Fibroblast of lung (primary cell): ENCODE measurements at regions not wholly inside any gene's neighbourhood (a gene's known extent, or its start where the extent isn't known, plus 50 kb on each side); places are given as distances from the start of the nearest gene placed in this dataset.
A peak's percentile ranks its signal among the peaks of the same experiment; 100 is the strongest.

Source experiments
- DNase-seq, 2 donors: peaks; one replicate each; pipeline versions ENCODE4 v3.0.0 to v3.0.0-alpha.2; 2010; ENCODE audit warnings: low read depth in 2 of 2
- H2AFZ ChIP-seq: 2 replicates; pipeline ENCODE4 v1.5.1; 2012; ENCODE audit warnings: low read length, control low read depth, inconsistent platforms
- H3K27ac ChIP-seq: 2 replicates; pipeline ENCODE4 v1.5.1; 2011; ENCODE audit warnings: low read length, control low read depth; ENCODE audit not compliant: insufficient read depth
- H3K27me3 ChIP-seq: 2 replicates; pipeline ENCODE4 v1.5.1; 2011; ENCODE audit warnings: mild to moderate bottlenecking, low read length; ENCODE audit not compliant: control insufficient read depth, insufficient read depth
- H3K36me3 ChIP-seq: 2 replicates; pipeline ENCODE4 v1.5.1; 2011; ENCODE audit warnings: low read length; ENCODE audit not compliant: control insufficient read depth, insufficient read depth
- H3K4me1 ChIP-seq: 2 replicates; pipeline ENCODE4 v1.5.1; 2011; ENCODE audit warnings: low read length; ENCODE audit not compliant: control insufficient read depth, insufficient read depth; ENCODE audit errors: extremely low read depth
- H3K4me2 ChIP-seq: 2 replicates; pipeline ENCODE4 v1.5.1; 2011; ENCODE audit warnings: low read length, control low read depth; ENCODE audit not compliant: insufficient read depth; ENCODE audit errors: extremely low read depth
- H3K4me3 ChIP-seq, 4 experiments: fragments of 200-600 bp in 1 of 4; sonication (generic) in 1 of 4; replicated peaks in 1 of 4; 2 replicates each; pipeline ENCODE4 v1.5.1; 2011 to 2016; ENCODE audit warnings: low read length in 4 of 4, low read depth in 3 of 4, mild to moderate bottlenecking in 3 of 4, control low read depth in 2 of 4, inconsistent platforms in 1 of 4, mixed read lengths in 1 of 4; ENCODE audit not compliant: insufficient read depth in 1 of 4; ENCODE audit errors: control extremely low read depth in 1 of 4
- H3K79me2 ChIP-seq: 2 replicates; pipeline ENCODE4 v1.5.1; 2012; ENCODE audit warnings: mild to moderate bottlenecking, low read length, inconsistent platforms; ENCODE audit not compliant: control insufficient read depth, insufficient read depth
- H3K9ac ChIP-seq: 2 replicates; pipeline ENCODE4 v1.5.1; 2011; ENCODE audit warnings: mild to moderate bottlenecking, low read length, control low read depth; ENCODE audit not compliant: insufficient read depth
- H3K9me3 ChIP-seq: 2 replicates; pipeline ENCODE4 v1.5.1; 2012; ENCODE audit warnings: low read depth, low read length; ENCODE audit not compliant: control insufficient read depth, insufficient read depth
- H4K20me1 ChIP-seq: 2 replicates; pipeline ENCODE4 v1.5.1; 2011; ENCODE audit warnings: low read length; ENCODE audit not compliant: control insufficient read depth, insufficient read depth; ENCODE audit errors: extremely low read depth
- EZH2 ChIP-seq: IDR thresholded peaks from 2 replicates; pipeline ENCODE4 v1.5.1; 2012; ENCODE audit warnings: low read length, control low read depth, mild to moderate bottlenecking; ENCODE audit errors: missing control alignments
- TF ChIP-seq, protein P1 (sequence below), 2 donors: IDR thresholded peaks in 1 of 2; conservative IDR thresholded peaks in 1 of 2; 1 replicate in 1 of 2; 2 replicates in 1 of 2; pipeline ENCODE4 v1.5.1; 2011 to 2012; ENCODE audit warnings: low read length in 2 of 2, control low read depth in 1 of 2, inconsistent platforms in 1 of 2, low read depth in 1 of 2, mild to moderate bottlenecking in 1 of 2

DNA sequence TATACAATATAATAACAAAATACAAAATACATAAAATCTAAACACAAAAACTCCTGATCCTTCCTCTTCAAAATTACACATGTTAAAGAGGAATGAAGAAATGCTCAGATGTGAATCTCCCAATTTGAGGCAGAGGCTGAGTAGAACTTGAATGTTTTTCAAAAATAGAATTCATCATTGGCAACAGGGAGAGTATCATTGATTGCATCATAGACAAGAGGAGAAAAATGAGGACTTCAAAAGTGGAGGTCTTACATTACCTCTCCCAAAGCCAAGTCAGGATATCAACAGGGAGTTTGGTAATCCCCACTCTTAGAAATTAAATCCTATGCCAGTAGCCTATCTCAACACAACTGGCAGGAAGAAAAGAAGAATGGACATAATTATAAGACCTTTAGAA lies 2023.9 kb upstream of the CELF4 start:
- DNase-seq = no peak
- Histone ChIP-seq H3K9ac (no peak overlapping the region), H4K20me1 (no peaks in the 10 kb centered on the region), H3K27me3 (no peaks in the 10 kb centered on the region), H3K4me1 (no peaks in the 10 kb centered on the region), H3K36me3 (no peaks in the 10 kb centered on the region), H3K27ac (no peak overlapping the region), H3K79me2 (no peaks in the 10 kb centered on the region), H2AFZ (no peak overlapping the region), H3K4me3 (no peak overlapping the region), H3K9me3 (no peaks in the 10 kb centered on the region), H3K4me2 (no peak overlapping the region)
- TF ChIP-seq, protein P1, sequence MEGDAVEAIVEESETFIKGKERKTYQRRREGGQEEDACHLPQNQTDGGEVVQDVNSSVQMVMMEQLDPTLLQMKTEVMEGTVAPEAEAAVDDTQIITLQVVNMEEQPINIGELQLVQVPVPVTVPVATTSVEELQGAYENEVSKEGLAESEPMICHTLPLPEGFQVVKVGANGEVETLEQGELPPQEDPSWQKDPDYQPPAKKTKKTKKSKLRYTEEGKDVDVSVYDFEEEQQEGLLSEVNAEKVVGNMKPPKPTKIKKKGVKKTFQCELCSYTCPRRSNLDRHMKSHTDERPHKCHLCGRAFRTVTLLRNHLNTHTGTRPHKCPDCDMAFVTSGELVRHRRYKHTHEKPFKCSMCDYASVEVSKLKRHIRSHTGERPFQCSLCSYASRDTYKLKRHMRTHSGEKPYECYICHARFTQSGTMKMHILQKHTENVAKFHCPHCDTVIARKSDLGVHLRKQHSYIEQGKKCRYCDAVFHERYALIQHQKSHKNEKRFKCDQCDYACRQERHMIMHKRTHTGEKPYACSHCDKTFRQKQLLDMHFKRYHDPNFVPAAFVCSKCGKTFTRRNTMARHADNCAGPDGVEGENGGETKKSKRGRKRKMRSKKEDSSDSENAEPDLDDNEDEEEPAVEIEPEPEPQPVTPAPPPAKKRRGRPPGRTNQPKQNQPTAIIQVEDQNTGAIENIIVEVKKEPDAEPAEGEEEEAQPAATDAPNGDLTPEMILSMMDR (conservative IDR thresholded peaks at IDR 0.05 in 1 of 2, IDR thresholded peaks at IDR 0.05 in 1 of 2; ENCODE audit: low read depth in 1 of 2, low read length in 2 of 2) = no peak
- TF ChIP-seq EZH2 = no peak

DNA sequence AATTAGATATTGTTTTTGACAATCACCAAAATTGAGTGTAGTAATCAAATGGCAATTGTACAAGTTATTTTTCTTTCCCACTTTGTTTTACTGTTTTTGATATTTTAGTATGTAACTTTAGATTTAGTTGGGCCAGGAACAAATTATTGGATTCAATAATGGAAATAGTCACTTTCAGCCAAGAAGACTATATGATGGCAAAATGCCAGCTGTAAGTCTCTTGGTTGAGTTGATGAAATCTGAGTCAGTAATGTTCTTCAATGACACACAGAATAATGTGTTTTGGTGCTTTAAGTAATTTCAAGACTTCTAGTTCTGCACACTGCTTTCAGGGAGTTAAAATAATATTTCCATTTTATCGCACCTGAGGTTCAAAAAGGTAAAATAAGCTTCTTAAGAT lies 2022.0 kb upstream of the CELF4 start:
- no peaks in the 10 kb centered on the region for H3K9me3 ChIP-seq
- H4K20me1 ChIP-seq = no peaks in the 10 kb centered on the region
- TF ChIP-seq EZH2 = no peak
- TF ChIP-seq, protein P1 (conservative IDR thresholded peaks at IDR 0.05 in 1 of 2, IDR thresholded peaks at IDR 0.05 in 1 of 2; ENCODE audit: low read depth in 1 of 2, low read length in 2 of 2) = no peak
- H3K4me2 ChIP-seq = no peak overlapping the region
- DNase-seq = peak in 1 of 2 donors; percentile 20
- H3K4me1 ChIP-seq = no peaks in the 10 kb centered on the region
- no peak overlapping the region for H3K27ac ChIP-seq
- H3K27me3 ChIP-seq = no peaks in the 10 kb centered on the region
- H3K9ac ChIP-seq = no peak overlapping the region
- H2AFZ ChIP-seq = no peak overlapping the region
- H3K4me3 ChIP-seq = no peak overlapping the region
- no peaks in the 10 kb centered on the region for H3K79me2 ChIP-seq
- H3K36me3 ChIP-seq = no peaks in the 10 kb centered on the region

DNA sequence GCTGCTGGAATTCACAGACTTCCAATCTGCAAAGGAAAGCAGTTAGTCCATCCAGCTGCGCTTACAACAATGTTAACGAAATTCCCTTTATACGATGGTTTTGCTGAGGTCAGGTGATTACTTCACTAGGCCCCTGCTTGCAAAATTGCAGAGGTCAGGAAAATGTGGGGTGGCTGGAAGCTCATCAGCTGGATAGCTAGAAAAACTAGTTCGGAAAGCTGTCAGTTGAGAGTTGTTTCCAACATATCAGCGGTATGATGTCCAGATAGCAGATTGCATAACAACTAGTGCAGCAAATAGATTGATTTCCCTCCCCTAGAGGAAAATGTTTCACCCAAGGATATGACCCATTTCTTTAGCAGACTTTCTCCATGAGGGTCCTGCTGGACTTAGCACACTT lies 2021.1 kb upstream of the CELF4 start:
- no peaks in the 10 kb centered on the region for H3K36me3 ChIP-seq
- no peak overlapping the region for H3K9ac ChIP-seq
- H3K4me2 ChIP-seq = no peak overlapping the region
- H4K20me1 ChIP-seq = no peaks in the 10 kb centered on the region
- H3K27ac ChIP-seq = no peak overlapping the region
- no peaks in the 10 kb centered on the region for H3K27me3 ChIP-seq
- no peak overlapping the region for H3K4me3 ChIP-seq
- peak in 1 of 2 donors; percentile 54 for DNase-seq
- no peaks in the 10 kb centered on the region for H3K4me1 ChIP-seq
- no peaks in the 10 kb centered on the region for H3K79me2 ChIP-seq
- H3K9me3 ChIP-seq = no peaks in the 10 kb centered on the region
- TF ChIP-seq EZH2 = no peak
- TF ChIP-seq, protein P1 (conservative IDR thresholded peaks at IDR 0.05 in 1 of 2, IDR thresholded peaks at IDR 0.05 in 1 of 2; ENCODE audit: low read depth in 1 of 2, low read length in 2 of 2) = no peak
- H2AFZ ChIP-seq = no peak overlapping the region
